ENCODE measurements at regions not wholly inside any gene's neighbourhood (a gene's known extent, or its start where the extent isn't known, plus 50 kb on each side); places are given as distances from the start of the nearest gene placed in this dataset.

DNA sequence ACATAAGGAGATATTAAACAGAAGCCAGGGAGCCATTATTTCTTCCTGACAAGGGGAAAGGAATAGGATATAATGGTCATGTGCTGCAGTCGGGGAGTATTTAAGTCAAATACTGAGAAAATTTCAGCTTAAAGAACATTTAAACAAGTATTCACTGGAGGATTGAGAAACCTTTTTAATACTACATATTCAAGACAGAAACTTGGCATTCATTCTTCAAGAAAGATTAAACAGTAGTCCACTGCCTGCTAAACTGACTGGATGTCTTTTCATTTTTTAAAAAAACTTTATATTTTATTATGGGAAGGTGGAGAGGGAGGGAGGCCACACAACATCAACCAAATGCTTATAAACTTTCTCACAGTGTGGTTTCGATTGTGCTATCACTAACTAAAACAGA lies 107.4 kb upstream of the CBLB start:
- TF ChIP-seq POLR2A (IDR thresholded peaks at IDR 0.05; ENCODE audit: low read depth, low read length) (no peak), TAF1 (IDR thresholded peaks at IDR 0.05; ENCODE audit: low read depth, low read length) (no peak), SPI1 (IDR thresholded peaks at IDR 0.05; ENCODE audit: low read depth, low read length) (no peak), POLR2AphosphoS5 (IDR thresholded peaks at IDR 0.05; ENCODE audit: low read depth, low read length) (no peak), POU2F2 (IDR thresholded peaks at IDR 0.05; ENCODE audit: low read depth, low read length) (no peak), PAX5 (IDR thresholded peaks at IDR 0.05; ENCODE audit: insufficient read depth, low read length, severe bottlenecking) (no peak)

Measured in GM12891 (cell line).